ENCODE measurements at regions not wholly inside any gene's neighbourhood (a gene's known extent, or its start where the extent isn't known, plus 50 kb on each side); places are given as distances from the start of the nearest gene placed in this dataset.

- no peak for TF ChIP-seq CTCF (IDR thresholded peaks at IDR 0.05)
- TF ChIP-seq POLR2A (IDR thresholded peaks at IDR 0.05), result no peak
Observed at GRCh38 chr1:56315293-56315942, 263.9 kb downstream of the PLPP3 start.

All from testis (tissue), 2 donors.